ENCODE measurements at regions not wholly inside any gene's neighbourhood (a gene's known extent, or its start where the extent isn't known, plus 50 kb on each side); places are given as distances from the start of the nearest gene placed in this dataset.

DNA sequence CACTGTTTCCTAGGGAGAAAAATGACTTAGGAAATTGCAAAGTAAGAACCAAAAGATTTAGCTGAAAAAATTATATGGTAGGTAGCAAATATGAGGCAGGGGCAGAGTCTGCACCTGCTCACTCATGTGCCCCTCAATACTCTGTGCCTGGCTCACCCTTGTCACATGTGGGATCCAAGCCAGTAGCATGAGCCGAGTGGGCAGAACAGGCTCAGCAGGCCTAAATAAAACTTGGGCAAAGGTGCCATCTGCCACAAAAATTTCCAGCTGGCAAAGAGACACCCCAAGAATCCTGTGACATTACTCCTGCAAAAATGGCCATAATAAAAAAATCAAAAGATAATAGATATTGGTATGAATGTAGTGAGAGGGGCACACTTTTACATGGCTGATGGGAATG lies 1321.2 kb downstream of the NCAM2 start:
- no peak overlapping the region for H3K23ac ChIP-seq (ENCODE audit: insufficient read length)
- H4K5ac ChIP-seq (ENCODE audit: insufficient read length, low read depth, low read length): no peak overlapping the region
- no peaks in the 10 kb centered on the region for H3K27me3 ChIP-seq (replicated peaks in 1 of 4; ENCODE audit: control insufficient read depth in 3 of 4, extremely low read depth in 1 of 4, insufficient read depth in 3 of 4, low read length in 3 of 4)
- no peaks in the 10 kb centered on the region for H3K79me1 ChIP-seq (ENCODE audit: low read depth, low read length)
- H3K9ac ChIP-seq (replicated peaks in 1 of 4; ENCODE audit: extremely low read depth in 1 of 4, low read depth in 3 of 4, low read length in 3 of 4): no peak overlapping the region
- no peak overlapping the region for H2BK15ac ChIP-seq (ENCODE audit: low read length)
- no peak overlapping the region for H3K14ac ChIP-seq (ENCODE audit: insufficient read length)
- H3K27ac ChIP-seq (ENCODE audit: low read depth, low read length): no peak overlapping the region
- no peaks in the 10 kb centered on the region; the same call in 1 of the 2 replicates for H3K23me2 ChIP-seq (ENCODE audit: low read depth, low read length)
- POLR2A ChIA-PET (ENCODE audit: partially characterized antibody): no interaction called here
- no peaks in the 10 kb centered on the region for H3K9me3 ChIP-seq (ENCODE audit: insufficient read depth in 2 of 2, low read depth in 1 of 2, low read length in 1 of 2)
- H2AK5ac ChIP-seq (ENCODE audit: low read depth, low read length): no peak overlapping the region
- no peaks in the 10 kb centered on the region for H3K36me3 ChIP-seq (ENCODE audit: control insufficient read depth in 2 of 4, insufficient read depth in 4 of 4, low read length in 3 of 4)
- no peaks in the 10 kb centered on the region; a peak in 1 of 7 replicates for H3K4me1 ChIP-seq (replicated peaks in 1 of 4; ENCODE audit: control insufficient read depth in 3 of 4, insufficient read depth in 4 of 4, low read length in 3 of 4)
- DNase-seq (ENCODE audit: low read depth in 1 of 2, low spot score in 2 of 2) (no peak), FAIRE-seq (no peak)
- no peak overlapping the region for H3K4ac ChIP-seq (replicated peaks; ENCODE audit: insufficient read length, low read depth, low read length)
- 94% methylated on average over 1 of the region's 1 CpG; no CpG with 5 or more reads in 1 of the 2 experiments for WGBS, 2 experiments (ENCODE audit: extremely low coverage in 1 of 2, insufficient coverage in 1 of 2, insufficient read length in 1 of 2, insufficient replicate concordance in 2 of 2, low coverage in 1 of 2, low lambda C conversion rate in 2 of 2, missing lambda C conversion rate in 1 of 2)
- no peak overlapping the region for H3K18ac ChIP-seq (ENCODE audit: extremely low read depth, low read length)
- H3K56ac ChIP-seq (replicated peaks; ENCODE audit: insufficient read length, low read depth, low read length): no peak overlapping the region
- CTCF ChIA-PET (ENCODE audit: partially characterized antibody): no interaction called here
- no peak overlapping the region for H2AFZ ChIP-seq (ENCODE audit: low read length)
- H2BK5ac ChIP-seq (ENCODE audit: low read depth, low read length): no peak overlapping the region
- no peak overlapping the region for H4K91ac ChIP-seq (replicated peaks; ENCODE audit: insufficient read length, low read length)
- no peak overlapping the region for H2BK120ac ChIP-seq (replicated peaks; ENCODE audit: low read depth, low read length)
- no peaks in the 10 kb centered on the region for H4K20me1 ChIP-seq (replicated peaks in 1 of 2; ENCODE audit: control insufficient read depth in 1 of 2, insufficient read depth in 2 of 2, low read length in 2 of 2)
- no peak overlapping the region for H2BK12ac ChIP-seq (ENCODE audit: low read depth, low read length)
- H3K4me2 ChIP-seq (ENCODE audit: insufficient read depth in 1 of 2, low read depth in 2 of 2, low read length in 2 of 2): no peak overlapping the region
- H3K79me2 ChIP-seq (ENCODE audit: control insufficient read depth in 1 of 2, insufficient read depth in 2 of 2, low read length in 2 of 2): no peaks in the 10 kb centered on the region
- no peak overlapping the region for H3K4me3 ChIP-seq (ENCODE audit: extremely low read depth in 1 of 4, insufficient read depth in 2 of 4, low read depth in 3 of 4, low read length in 4 of 4)
- H2BK20ac ChIP-seq (ENCODE audit: low read length): no peak overlapping the region
- no peak overlapping the region for H4K8ac ChIP-seq (ENCODE audit: extremely low read depth, insufficient read depth, low read length)
- TF ChIP-seq RXRA (IDR thresholded peaks at IDR 0.05; ENCODE audit: insufficient read depth, low read depth, low read length): no peak
- TF ChIP-seq SP2 (IDR thresholded peaks at IDR 0.05; ENCODE audit: low read length): no peak
- TF ChIP-seq NRF1 (IDR thresholded peaks at IDR 0.05; ENCODE audit: low read depth, low read length): no peak
- no peak for TF ChIP-seq TBP (IDR thresholded peaks at IDR 0.05; ENCODE audit: low read depth, low read length)
- TF ChIP-seq, protein P1, sequence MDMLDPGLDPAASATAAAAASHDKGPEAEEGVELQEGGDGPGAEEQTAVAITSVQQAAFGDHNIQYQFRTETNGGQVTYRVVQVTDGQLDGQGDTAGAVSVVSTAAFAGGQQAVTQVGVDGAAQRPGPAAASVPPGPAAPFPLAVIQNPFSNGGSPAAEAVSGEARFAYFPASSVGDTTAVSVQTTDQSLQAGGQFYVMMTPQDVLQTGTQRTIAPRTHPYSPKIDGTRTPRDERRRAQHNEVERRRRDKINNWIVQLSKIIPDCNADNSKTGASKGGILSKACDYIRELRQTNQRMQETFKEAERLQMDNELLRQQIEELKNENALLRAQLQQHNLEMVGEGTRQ (IDR thresholded peaks at IDR 0.05; ENCODE audit: low read length): no peak
- no peak for TF ChIP-seq JUND (IDR thresholded peaks at IDR 0.05; ENCODE audit: low read length)
- TF ChIP-seq SRF (IDR thresholded peaks at IDR 0.05; ENCODE audit: low read depth, low read length): no peak
- no peak for TF ChIP-seq YY1 (IDR thresholded peaks at IDR 0.05; ENCODE audit: low read depth, low read length)
- TF ChIP-seq RNF2 (IDR thresholded peaks at IDR 0.05; ENCODE audit: borderline replicate concordance, low read depth, low read length, missing control alignments, poor library complexity, severe bottlenecking): no peak
- TF ChIP-seq POLR2AphosphoS5 (IDR thresholded peaks at IDR 0.05; ENCODE audit: low read depth, low read length): no peak
- no peak for TF ChIP-seq CBX8 (IDR thresholded peaks at IDR 0.05; ENCODE audit: borderline replicate concordance, low read depth, low read length)
- TF ChIP-seq, protein P2, sequence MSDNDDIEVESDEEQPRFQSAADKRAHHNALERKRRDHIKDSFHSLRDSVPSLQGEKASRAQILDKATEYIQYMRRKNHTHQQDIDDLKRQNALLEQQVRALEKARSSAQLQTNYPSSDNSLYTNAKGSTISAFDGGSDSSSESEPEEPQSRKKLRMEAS (IDR thresholded peaks at IDR 0.05): no peak
- no peak for TF ChIP-seq SP4 (IDR thresholded peaks at IDR 0.05; ENCODE audit: low read length)
- no peak for TF ChIP-seq CEBPB (IDR thresholded peaks at IDR 0.05; ENCODE audit: low read depth, low read length)

All from H1 (cell line).